ENCODE measurements at regions not wholly inside any gene's neighbourhood (a gene's known extent, or its start where the extent isn't known, plus 50 kb on each side); places are given as distances from the start of the nearest gene placed in this dataset.
"Not testable (repeated sequence)": the region's sequence is repeated elsewhere in the genome, so short reads cannot be mapped to it uniquely, and the experiment has no call there.

DNA sequence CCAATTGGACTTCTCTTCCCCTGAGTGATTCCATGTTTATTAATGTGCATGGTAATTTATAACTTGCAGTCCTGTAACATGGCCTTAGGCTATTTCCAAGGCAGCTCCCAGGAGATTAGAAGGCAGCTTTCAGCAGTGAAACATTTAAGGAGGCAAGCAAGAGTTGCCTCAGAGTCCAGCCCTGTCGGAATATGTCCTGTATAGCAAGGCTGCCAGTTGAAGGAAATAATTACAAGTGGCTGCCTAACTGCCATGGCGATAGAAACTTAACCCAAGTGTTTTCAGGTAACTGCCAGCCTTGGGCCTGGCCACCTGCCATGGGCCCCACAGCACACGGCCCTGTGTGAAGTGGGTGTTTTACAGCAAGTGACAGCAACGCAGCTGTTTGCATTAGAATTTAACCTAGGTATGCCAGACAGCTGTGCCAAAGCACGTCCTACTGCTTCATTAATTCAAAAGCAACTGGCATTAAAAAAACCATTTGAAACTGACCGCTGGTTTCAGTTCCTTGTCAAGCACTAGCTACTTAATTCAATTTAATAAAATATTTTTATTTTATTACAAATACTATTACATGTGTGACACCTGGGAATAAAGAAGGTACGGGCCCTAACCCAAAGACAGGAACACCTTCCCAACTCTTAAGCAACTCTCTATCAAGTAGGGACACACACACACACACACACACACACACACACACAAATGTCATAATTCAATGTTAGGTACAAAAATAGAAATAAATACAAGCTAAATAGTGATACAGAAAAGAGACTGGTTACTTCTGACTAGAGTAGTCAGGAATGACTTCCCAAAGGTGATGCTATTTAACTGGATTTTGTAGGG is 151.8 kb upstream of the HEY2 start:
- DNase-seq: no peak

DNA sequence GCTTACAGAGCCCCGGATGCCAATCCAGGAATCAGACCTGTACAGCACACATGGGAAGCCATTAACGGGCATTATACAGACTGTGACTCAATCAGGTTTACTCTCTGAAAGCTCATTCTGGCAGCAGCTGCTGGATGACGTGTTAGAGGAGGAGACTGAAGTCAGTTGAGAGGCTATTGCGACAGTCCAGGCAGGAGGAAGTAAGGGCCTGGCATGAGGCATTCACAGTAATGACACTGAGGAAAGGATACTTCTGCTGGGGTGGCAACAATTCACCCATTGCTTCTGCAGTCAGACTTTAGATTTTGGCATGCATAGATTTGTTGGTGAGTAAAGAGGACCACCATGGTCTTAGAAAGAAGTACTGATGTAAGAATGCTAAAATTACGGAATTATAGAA is 151.0 kb upstream of the HEY2 start:
- DNase-seq: peak; percentile 45

DNA sequence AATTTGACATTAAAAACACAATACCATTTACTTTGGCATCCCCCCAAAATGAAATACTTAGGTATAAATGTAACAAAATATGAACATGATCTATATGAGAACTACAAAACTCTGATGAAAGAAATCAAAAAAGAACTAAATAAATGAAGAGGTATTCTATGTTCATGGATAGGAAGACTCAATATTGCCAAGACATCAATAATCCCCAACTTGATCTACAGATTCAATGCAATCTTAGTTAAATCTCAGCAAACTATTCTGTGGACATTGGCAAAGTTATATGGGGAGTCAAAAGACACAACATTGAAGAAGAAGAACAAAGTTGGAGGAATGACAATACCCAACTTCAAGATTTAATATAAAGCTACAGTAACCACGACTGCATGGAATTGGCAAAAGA is 145.2 kb upstream of the HEY2 start:
- no peak for DNase-seq

DNA sequence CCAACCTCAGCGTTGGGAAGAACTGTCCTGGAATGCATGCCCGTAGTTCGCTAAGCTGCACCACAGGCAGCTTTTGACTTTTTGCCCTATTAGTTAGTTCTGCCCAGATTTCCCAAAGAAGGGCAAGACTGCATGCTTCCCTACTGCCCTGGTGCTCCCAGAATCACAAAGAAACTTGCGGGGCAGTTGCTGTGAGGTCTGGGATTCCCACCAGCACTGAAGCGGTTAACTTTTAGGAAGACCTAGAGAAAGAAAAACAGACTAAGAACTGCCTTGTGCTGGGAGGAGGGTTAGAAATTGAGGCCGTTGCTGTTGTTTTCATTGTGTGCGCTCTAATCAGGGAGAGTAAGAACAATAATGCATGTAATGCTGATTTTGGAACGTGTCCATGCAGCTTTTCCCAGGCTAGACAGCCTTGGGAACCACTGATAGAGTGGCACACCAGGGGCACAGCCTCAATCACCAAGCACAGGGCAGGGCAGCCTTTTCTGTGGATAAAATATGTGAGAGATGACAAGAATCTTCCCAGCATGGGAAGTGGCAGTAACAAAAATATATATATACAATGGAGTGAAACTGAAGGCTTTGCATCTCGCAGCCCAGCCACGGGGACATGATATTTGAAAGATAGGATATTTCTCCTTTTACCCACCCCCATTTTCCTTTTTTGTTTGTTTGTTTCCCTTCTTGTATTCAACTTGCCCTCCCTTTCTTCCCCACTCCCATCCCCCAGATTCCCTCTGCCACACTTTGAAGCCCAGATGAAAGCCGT is 137.7 kb upstream of the HEY2 start:
- DNase-seq: no peak

DNA sequence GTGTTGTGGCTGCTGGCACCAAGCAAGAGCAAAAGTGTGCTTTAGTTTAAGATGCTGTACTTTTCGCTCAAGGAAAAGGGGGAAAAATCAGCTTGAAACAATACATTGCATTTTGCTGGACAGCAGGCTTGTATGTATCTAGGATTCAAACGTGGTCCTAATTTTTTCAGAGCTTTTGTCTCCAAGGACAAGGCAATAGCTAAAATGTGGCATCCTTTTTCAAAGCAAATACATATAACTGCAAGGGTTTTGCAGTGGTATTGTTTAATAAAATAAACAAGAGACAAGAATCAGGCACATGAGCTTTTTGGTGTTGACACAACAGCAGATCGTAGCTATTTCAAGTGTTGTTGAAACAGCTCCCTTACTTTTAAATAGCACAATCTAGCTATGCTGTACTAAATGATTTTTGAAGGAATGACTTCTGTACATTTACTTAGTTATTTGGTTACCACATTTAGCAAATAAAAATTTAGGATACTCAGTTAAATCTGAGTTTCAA is 137.0 kb upstream of the HEY2 start:
- DNase-seq: no peak

DNA sequence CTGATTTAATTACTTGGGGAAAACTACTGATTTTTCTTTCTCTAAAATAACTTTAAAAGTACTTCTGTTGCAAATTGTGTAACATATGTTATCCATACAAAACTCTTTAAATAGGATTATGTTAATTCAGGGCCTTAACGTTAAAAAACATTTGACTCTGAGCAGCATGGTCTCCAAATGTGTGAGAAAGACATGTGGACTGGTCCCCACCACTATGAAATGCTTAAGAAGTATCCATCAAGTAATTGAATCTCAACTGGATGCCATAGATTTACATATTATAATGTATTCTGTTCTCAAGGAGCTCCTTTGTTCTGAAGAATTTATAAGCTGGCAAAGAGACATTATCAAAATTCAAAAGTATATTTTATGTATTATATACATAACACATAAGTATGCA is 130.8 kb upstream of the HEY2 start:
- no peak for DNase-seq

DNA sequence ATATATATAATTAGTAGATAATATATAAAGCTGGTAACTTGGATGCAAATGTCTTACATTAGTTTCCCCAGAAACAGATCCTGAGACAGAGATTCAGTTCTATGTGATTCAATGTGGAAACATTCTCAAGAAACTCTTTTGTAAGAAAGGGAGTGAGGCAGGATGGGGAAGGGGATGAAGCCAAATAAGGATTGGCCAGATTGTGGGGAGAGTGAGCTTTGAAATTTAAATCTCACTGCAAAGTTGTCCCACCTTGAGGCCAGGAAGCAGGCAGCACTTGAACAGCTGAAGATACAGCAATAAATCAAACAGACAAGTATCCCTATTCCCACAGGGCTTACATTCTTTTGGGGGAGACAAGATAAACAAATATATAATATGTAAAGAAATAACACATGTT is 126.3 kb upstream of the HEY2 start:
- no peak for DNase-seq

DNA sequence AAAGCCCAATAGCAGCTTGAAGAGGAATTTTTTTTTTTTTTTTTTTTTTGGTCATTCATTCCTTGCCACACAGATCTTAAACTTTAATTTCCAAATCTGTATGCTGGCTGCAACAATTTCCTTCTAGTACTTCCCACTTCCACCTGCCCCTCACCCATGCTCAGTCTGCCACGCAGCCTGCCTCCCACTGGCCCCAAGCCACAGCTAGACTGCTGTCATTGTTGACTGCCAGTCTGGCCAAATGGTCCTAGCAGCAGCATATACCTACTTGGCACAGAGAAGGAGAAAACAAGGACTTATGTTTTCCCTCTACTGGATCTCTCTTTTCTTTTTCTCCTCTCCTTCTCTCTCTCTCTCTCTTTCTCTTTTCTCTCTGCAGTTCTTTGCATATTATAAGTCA is 118.3 kb upstream of the HEY2 start:
- DNase-seq: no peak

DNA sequence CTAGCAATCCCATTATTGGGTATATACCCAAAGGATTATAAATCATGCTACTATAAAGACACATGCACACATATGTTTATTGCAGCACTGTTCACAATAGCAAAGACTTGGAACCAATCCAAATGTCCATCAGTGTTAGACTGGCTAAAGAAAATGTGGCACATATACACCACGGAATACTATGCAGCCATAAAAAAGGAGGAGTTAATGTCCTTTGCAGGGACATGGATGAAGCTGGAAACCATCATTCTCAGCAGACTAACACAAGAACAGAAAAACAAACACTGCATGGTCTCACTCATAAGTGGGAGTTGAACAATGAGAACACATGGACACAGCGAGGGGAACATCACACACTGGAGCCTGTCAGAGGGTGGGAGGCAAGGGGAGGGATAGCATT is 113.4 kb upstream of the HEY2 start:
- not testable (repeated sequence) for DNase-seq

DNA sequence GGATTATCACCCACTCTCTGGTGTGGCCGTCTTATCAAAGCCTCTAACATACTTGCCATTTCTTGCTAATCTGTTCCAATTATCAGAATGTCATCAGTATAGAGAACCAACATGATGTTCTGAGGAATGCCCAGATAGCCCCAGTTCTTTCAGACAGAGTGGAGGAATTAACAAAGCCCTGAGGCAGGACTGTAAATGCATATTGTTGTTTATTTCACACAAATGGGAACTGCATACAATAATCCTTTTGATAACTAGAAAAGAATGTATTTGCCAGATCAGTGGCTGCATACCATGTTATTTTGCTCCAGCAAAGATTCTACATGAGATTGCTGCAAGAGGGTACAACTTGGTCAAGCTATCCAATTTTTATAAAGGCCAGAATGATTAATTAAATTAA is 112.8 kb upstream of the HEY2 start:
- DNase-seq: no peak

DNA sequence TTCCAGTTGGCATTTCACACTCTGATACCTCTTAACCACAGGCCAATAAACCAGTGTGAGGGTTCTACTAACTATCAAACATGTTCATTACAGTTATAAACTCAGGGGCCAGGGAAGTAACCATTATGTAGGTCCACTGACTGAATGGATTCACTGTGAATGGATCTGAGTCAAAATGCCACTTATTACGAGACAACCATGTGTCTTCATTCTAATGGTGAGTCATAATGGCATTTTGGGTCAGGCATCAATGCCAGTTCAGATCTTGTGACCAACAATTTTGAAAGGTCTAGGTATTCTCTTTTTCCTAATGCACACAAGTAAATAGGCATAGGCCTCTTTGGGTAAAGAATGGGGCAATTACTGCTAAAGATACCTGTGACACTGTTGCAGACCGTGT is 112.2 kb upstream of the HEY2 start:
- no peak for DNase-seq

DNA sequence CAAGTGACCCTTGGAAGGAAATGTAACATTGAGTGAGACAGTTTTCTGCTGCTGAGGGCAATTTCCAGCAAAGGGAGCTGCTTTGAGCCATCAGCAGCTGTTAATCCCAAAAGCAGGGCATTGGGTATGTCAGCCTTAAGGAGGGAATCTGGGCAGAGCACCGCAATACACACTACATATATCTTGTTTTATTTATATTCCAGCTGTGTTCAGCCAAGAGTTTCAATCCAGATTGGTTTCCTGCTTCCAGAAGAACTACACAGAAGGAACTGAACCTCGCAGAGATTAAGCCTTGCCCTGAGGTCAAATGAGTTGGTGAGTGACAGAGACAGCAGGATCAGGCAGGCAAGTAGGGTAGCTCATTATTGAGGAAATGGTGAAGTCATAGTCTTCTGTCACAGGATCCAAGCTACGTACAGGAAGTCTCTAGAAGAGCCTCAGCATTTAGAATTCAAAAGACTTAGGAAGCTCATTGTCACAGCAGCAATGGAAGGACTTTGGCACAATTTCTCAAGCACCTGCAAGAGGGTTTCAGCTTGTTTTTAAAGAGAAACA is 109.9 kb upstream of the HEY2 start:
- no peak for DNase-seq

DNA sequence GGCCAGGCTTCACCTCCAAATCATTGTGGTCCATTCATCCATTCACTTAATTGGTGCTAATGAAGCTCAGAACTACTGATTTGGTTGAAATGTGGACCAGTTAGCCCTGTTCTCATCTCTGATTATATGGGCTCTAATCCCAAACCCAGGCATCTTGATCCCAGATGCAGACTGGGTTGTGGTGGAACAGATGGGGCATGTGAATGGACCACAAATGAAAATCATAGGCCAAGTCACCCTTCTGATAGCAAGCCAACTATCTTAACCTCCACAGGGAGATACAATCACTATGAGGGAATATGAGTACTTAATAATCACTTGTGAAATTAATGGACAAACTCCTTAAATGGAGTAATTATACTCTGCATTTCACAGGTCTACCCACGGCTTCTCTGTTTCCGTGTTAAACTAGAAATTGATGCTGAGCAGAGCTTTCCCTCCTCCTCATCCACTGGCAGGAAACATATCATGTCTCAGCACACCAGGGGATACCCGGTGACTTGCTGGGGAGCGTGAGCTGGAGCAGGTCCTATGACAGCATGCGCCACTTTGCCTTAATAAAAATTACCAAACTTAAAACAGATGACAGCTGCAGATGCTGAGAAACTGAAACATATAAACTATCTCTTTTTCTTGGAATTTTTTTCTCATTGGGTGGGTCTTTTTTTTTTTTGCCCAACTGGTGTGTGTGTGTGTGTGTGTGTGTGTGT is 108.8 kb upstream of the HEY2 start:
- DNase-seq: no peak

DNA sequence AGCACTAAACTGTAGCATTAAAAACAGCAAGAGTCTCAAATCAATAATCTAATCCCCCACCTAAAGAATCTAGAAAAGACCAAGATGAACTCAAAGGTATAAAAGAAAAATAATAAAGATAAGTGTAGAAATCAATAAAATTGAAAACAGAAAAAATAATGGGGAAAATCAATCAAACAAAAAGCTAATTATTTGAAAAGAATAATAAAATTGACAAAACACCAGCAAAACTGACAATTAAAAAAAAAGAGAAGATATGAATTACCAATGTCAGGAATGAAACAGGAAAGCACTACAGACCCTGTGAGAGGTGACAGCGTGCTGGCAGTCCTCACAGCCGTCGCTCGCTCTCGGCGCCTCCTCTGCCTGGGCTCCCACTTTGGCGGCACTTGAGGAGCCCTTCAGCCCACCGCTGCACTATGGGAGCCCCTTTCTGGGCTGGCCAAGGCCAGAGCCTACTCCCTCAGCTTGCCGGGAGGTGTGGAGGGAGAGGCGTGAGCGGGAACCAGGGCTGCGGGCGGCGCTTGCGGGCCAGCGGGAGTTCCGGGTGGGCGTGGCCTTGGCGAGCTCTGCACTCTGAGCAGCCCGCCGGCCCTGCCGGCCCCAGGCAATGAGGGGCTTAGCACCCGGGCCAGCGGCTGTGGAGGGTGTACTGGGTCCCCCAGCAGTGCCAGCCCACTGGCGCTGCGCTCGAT is 105.3 kb upstream of the HEY2 start:
- not testable (repeated sequence) for DNase-seq

DNA sequence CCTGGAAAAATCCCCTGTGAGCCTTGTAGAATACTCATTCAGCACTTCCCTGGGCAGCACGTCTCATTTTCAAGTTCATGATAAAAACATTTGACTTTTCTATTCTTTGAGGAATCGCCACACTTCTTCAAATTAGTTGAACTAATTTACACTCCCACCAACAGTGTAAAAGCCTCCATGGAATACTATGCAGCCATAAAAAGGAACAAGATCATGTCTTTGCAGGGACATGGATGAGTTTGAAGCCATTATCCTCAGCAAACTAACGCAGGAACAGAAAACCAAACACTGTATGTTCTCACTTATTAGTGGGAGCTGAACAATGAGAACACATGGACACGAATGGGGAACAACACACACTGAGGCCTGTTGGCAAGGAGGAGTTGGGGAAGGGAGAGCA is 102.0 kb upstream of the HEY2 start:
- no peak for DNase-seq

DNA sequence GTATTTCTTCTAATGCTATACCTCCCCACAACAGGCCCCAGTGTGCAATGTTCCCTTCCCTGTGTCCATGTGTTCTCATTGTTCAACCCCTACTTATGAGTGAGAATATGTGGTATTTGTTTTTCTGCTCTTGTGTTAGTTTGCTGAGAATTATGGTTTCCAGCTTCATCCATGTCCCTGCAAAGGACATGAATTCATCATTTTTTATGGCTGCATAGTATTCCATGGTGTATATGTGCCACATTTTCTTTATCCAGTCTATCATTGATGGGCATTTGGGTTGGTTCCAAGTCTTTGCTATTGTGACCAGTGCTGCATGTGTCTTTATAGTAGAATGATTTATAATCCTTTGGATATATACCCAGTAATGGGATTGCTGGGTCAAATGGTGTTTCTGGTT is 95.7 kb upstream of the HEY2 start:
- not testable (repeated sequence) for DNase-seq

DNA sequence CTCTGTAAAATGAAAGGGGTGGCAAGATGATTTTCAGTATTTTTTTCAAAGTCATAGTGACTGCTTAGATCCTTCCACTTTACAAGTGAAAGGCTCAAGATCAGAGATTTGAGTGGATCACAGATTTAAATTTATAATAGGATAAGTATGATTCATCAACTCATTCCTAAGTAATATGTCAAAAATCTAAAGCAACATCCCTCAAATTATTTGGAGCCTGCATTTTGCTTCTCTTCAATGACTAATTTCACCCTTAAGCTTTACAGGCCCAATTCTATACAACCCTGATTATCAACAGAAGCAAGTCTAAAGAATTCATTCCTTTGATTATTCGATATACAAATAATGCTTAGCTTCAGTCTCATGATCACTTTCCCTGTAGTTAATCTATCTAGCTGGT is 93.9 kb upstream of the HEY2 start:
- no peak for DNase-seq

DNA sequence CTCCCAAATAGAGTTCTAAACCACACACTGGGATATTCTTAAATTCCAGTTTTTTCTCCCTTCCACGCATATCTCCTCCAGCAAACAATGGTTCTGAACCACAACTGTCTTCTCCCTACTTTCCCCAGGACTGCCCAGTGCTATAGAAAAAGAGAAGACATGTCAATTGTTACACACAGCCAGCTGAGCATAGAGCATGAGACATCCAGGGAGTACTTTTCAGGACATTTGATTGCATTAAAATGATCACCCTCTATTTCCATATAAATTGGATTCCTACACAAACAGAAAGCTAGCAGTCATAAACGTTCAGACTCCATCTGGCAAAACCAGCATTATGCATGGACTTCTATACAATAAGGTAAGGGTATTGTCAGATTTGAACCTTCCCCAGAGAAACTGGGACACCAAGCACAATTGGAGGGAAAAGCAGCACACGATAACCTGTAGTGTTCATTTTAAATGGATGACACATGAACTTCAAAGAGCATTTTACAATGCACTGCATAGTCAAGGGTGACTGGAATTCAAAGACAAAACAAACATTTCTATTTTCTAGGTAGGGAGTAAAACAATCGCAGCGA is 93.1 kb upstream of the HEY2 start:
- DNase-seq: no peak

DNA sequence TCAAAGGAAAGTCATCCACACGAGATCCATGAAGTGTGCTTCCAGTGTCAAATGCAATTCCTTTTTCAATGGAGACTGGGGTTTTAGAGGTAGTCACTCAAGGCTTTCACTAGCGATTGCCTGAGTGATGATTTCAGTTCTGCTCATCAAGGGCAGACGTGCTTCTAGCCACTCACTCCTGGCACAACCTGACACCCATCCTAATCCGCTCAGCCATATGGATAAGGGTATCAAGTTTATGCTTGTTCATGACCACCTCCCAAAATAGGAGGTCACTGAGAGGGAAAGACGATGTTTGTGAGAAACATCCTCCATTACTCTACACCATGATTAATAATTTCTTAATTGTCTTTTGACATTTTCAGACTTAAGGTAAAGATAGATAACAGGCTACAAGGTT is 91.3 kb upstream of the HEY2 start:
- no peak for DNase-seq

DNA sequence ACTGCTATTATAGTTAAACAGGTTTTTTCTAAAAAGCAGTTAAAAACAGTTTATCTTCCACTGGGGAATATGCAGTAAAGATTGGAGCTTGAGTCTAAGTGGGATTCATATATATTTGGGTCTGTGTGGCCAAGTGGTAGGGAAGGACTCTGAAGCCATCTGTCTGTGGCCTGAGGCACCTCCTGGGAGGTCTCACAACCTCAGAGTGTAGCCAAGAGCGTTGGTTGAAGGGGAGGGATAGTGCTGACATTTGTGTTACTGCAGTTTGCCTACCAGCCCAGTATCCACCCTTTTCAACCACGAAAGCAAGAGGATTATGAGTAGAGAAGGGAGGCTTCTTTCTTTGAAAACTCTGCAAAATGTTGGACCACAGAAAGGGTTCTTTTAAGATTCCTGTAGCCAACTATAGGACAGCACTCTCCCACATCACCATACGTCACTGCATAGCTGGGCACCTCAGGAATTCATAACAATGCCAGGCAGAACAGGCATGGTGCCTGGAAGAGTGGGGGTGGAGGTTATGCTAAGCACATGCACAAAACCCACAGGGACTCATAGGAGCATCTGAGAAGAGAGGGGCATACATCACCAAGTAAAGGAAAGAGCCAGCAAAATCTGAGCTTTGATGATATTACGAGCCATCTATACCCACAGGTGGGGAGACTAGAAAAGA is 90.5 kb upstream of the HEY2 start:
- peak; percentile 12 for DNase-seq

DNA sequence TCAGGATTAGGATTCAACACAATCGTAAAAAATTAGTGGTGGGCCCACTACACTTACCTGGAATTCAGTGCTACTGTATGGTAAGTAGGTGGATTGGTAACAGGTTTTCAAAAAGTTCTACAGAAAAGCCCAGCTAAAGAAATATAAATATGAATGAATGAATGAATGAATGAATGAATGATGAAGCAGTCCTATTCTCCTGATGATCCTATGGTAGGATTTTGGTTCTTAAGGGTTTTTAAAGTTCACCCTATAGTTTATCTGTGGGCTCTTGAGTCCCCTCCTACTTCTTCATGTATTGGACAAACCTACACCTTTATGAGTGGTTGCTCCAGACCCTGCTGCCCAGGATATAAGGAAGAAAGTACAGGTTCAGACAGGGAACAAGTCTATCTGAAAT is 89.5 kb upstream of the HEY2 start:
- DNase-seq: no peak

DNA sequence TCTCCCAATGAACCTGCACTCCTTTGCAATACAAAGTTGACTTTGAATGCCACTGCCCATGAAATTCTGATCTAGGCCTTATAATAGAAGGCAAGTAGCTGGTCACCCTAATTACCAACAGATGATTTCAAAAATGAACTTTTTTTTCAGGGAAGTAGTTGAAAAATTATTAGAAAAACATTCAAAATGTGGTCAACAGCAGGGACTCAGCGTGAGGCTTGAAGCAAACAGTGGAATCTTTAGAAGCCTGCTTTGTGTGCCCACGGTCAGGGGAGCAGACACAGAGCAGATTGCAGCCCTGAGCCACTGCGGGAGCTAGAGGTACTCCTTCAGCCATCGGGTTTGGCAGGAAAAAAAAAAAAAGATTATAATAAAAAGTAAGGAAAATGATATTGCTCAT is 87.1 kb upstream of the HEY2 start:
- DNase-seq: no peak

Measured in EL (cell line).